H1 (cell line): ENCODE measurements at regions not wholly inside any gene's neighbourhood (a gene's known extent, or its start where the extent isn't known, plus 50 kb on each side); places are given as distances from the start of the nearest gene placed in this dataset.
A peak's percentile ranks its signal among the peaks of the same experiment; 100 is the strongest.

Experiments used
- CTCF ChIA-PET: fragments of 300-600 bp; sonication (Branson Sonifier 250); formaldehyde crosslinking; loops from one replicate; lab custom pipeline; 2021; ENCODE audit not compliant: partially characterized antibody; lab: Charles Lee
- POLR2A ChIA-PET: fragments of 300-600 bp; sonication (Branson Sonifier 250); formaldehyde crosslinking; loops from one replicate; lab custom pipeline; 2021; ENCODE audit warnings: inconsistent platforms; ENCODE audit not compliant: partially characterized antibody; lab: Charles Lee
- DNase-seq, 2 experiments: peaks; one replicate each; pipeline versions ENCODE4 v3.0.0 to v3.0.0-alpha.2; 2010 to 2022; ENCODE audit warnings: low spot score in 2 of 2, low read depth in 1 of 2, mixed read lengths in 1 of 2
- FAIRE-seq: peaks from 2 replicates; lab custom pipeline; 2011; peaks lifted over from hg19 to GRCh38; lab: Jason Lieb, UNC
- H2AFZ ChIP-seq: 2 replicates; pipeline ENCODE4 v1.8.1; 2012; ENCODE audit warnings: low read length, inconsistent platforms
- H2AK5ac ChIP-seq: 2 replicates; pipeline ENCODE4 v1.6.1; 2013; ENCODE audit warnings: low read depth, low read length
- H2BK120ac ChIP-seq: replicated peaks from 2 replicates; pipeline ENCODE3; 2013; ENCODE audit warnings: low read depth, low read length, inconsistent platforms
- H2BK12ac ChIP-seq: 2 replicates; pipeline ENCODE4 v1.6.1; 2013; ENCODE audit warnings: low read depth, low read length
- H2BK15ac ChIP-seq: 2 replicates; pipeline ENCODE4 v1.6.1; 2013; ENCODE audit warnings: low read length
- H2BK20ac ChIP-seq: 2 replicates; pipeline ENCODE4 v1.6.1; 2013; ENCODE audit warnings: low read length
- H2BK5ac ChIP-seq: 2 replicates; pipeline ENCODE4 v1.6.1; 2013; ENCODE audit warnings: low read depth, low read length
- H3K14ac ChIP-seq: 2 replicates; pipeline ENCODE4 v1.6.1; 2013; ENCODE audit warnings: inconsistent platforms; ENCODE audit not compliant: insufficient read length
- H3K18ac ChIP-seq: 2 replicates; pipeline ENCODE4 v1.6.1; 2013; ENCODE audit warnings: low read length; ENCODE audit errors: extremely low read depth
- H3K23ac ChIP-seq: 2 replicates; pipeline ENCODE4 v1.6.1; 2013; ENCODE audit warnings: inconsistent platforms; ENCODE audit not compliant: insufficient read length
- H3K23me2 ChIP-seq: 2 replicates; pipeline ENCODE4 v1.6.1; 2013; ENCODE audit warnings: low read depth, low read length
- H3K27ac ChIP-seq: 2 replicates; pipeline ENCODE4 v1.6.1; 2011; ENCODE audit warnings: low read depth, low read length, inconsistent platforms
- H3K27me3 ChIP-seq, 4 experiments: replicated peaks in 1 of 4; 1 replicate in 1 of 4; 2 replicates in 3 of 4; pipeline versions ENCODE4 v1.6.1 to v1.8.1; 2011 to 2013; ENCODE audit warnings: low read length in 3 of 4, mild to moderate bottlenecking in 3 of 4, inconsistent platforms in 2 of 4, mixed read lengths in 2 of 4, moderate library complexity in 1 of 4; ENCODE audit not compliant: control insufficient read depth in 3 of 4, insufficient read depth in 3 of 4; ENCODE audit errors: extremely low read depth in 1 of 4
- H3K36me3 ChIP-seq, 4 experiments: 2 replicates each; pipeline versions ENCODE4 v1.6.1 to v1.8.1; 2011 to 2013; ENCODE audit warnings: mild to moderate bottlenecking in 4 of 4, low read length in 3 of 4, moderate library complexity in 2 of 4, control low read depth in 1 of 4, inconsistent platforms in 1 of 4; ENCODE audit not compliant: insufficient read depth in 4 of 4, control insufficient read depth in 2 of 4
- H3K4ac ChIP-seq: replicated peaks from 2 replicates; pipeline ENCODE3; 2013; ENCODE audit warnings: low read length, low read depth, mixed read lengths, inconsistent platforms; ENCODE audit not compliant: insufficient read length
- H3K4me1 ChIP-seq, 4 experiments: replicated peaks in 1 of 4; 1 replicate in 1 of 4; 2 replicates in 3 of 4; pipeline versions ENCODE4 v1.6.1 to v1.8.1; 2011 to 2013; ENCODE audit warnings: low read length in 3 of 4, inconsistent platforms in 2 of 4, mixed read lengths in 1 of 4; ENCODE audit not compliant: insufficient read depth in 4 of 4, control insufficient read depth in 3 of 4
- H3K4me2 ChIP-seq, 2 experiments: 2 replicates each; pipeline versions ENCODE4 v1.6.1 to v1.8.1; 2011 to 2013; ENCODE audit warnings: low read depth in 2 of 2, low read length in 2 of 2, control low read depth in 1 of 2, inconsistent platforms in 1 of 2, mild to moderate bottlenecking in 1 of 2; ENCODE audit not compliant: insufficient read depth in 1 of 2
- H3K4me3 ChIP-seq, 4 experiments: fragments of 200-600, 300-600 bp in 1 of 4; sonication (generic), shearing (Covaris generic), sonication (Bioruptor Twin) in 1 of 4; 2 replicates each; pipeline versions ENCODE4 v1.5.1 to v1.8.1; 2011 to 2016; ENCODE audit warnings: low read length in 4 of 4, low read depth in 3 of 4, control low read depth in 2 of 4, inconsistent platforms in 2 of 4, mild to moderate bottlenecking in 2 of 4, mixed read lengths in 1 of 4, moderate library complexity in 1 of 4; ENCODE audit not compliant: insufficient read depth in 2 of 4; ENCODE audit errors: extremely low read depth in 1 of 4
- H3K56ac ChIP-seq: replicated peaks from 2 replicates; pipeline ENCODE3; 2013; ENCODE audit warnings: low read depth, mild to moderate bottlenecking, mixed read lengths, low read length, inconsistent platforms; ENCODE audit not compliant: insufficient read length
- H3K79me1 ChIP-seq: 2 replicates; pipeline ENCODE4 v1.6.1; 2013; ENCODE audit warnings: low read depth, low read length, control low read depth
- H3K79me2 ChIP-seq, 2 experiments: 2 replicates each; pipeline versions ENCODE4 v1.6.1 to v1.8.1; 2012 to 2013; ENCODE audit warnings: low read length in 2 of 2, mild to moderate bottlenecking in 2 of 2, inconsistent platforms in 1 of 2; ENCODE audit not compliant: insufficient read depth in 2 of 2, control insufficient read depth in 1 of 2
- H3K9ac ChIP-seq, 4 experiments: replicated peaks in 1 of 4; 1 replicate in 1 of 4; 2 replicates in 3 of 4; pipeline versions ENCODE4 v1.6.1 to v1.8.1; 2011 to 2013; ENCODE audit warnings: low read depth in 3 of 4, low read length in 3 of 4, control low read depth in 2 of 4, mild to moderate bottlenecking in 2 of 4, moderate library complexity in 2 of 4, inconsistent platforms in 1 of 4; ENCODE audit errors: extremely low read depth in 1 of 4
- H3K9me3 ChIP-seq, 2 experiments: 2 replicates each; pipeline versions ENCODE4 v1.6.1 to v1.8.1; 2012 to 2013; ENCODE audit warnings: mild to moderate bottlenecking in 2 of 2, moderate library complexity in 2 of 2, control low read depth in 1 of 2, inconsistent platforms in 1 of 2, low read depth in 1 of 2, low read length in 1 of 2, mixed read lengths in 1 of 2; ENCODE audit not compliant: insufficient read depth in 2 of 2
- H4K20me1 ChIP-seq, 2 experiments: replicated peaks in 1 of 2; 2 replicates each; pipeline versions ENCODE3 to v1.8.1; 2011 to 2013; ENCODE audit warnings: inconsistent platforms in 2 of 2, low read length in 2 of 2, mild to moderate bottlenecking in 1 of 2; ENCODE audit not compliant: insufficient read depth in 2 of 2, control insufficient read depth in 1 of 2
- H4K5ac ChIP-seq: 2 replicates; pipeline ENCODE4 v1.6.1; 2013; ENCODE audit warnings: low read length, low read depth, mixed read lengths, inconsistent platforms; ENCODE audit not compliant: insufficient read length
- H4K8ac ChIP-seq: 2 replicates; pipeline ENCODE4 v1.8.0; 2013; ENCODE audit warnings: mild to moderate bottlenecking, moderate library complexity, low read length, inconsistent platforms; ENCODE audit not compliant: insufficient read depth; ENCODE audit errors: extremely low read depth
- H4K91ac ChIP-seq: replicated peaks from 2 replicates; pipeline ENCODE3; 2013; ENCODE audit warnings: low read length, mixed read lengths, inconsistent platforms; ENCODE audit not compliant: insufficient read length
- KDM1A ChIP-seq: fragments of 200-600, 300-600 bp; sonication (generic); IDR thresholded peaks from 2 replicates; pipeline ENCODE4 v1.7.1; 2016; ENCODE audit warnings: mild to moderate bottlenecking, low read length, borderline replicate concordance
- MAX ChIP-seq: IDR thresholded peaks from 2 replicates; pipeline ENCODE4 v1.6.1; 2012; ENCODE audit warnings: inconsistent platforms
- SAP30 ChIP-seq: fragments of 300-600 bp; sonication (generic); IDR thresholded peaks from 2 replicates; pipeline ENCODE4 v1.7.1; 2012; ENCODE audit warnings: low read length, moderate library complexity, mild to moderate bottlenecking, inconsistent platforms; ENCODE audit not compliant: insufficient read depth, insufficient replicate concordance
- WGBS, 2 experiments: shearing (Covaris generic) in 1 of 2; methylation state at CpG; one replicate each; pipeline versions ENCODE4 v1.1.6 to v1.1.7; 2013 to 2015; ENCODE audit warnings: low lambda C conversion rate in 2 of 2, mixed read lengths in 2 of 2, inconsistent platforms in 1 of 2, low coverage in 1 of 2, missing lambda C conversion rate in 1 of 2; ENCODE audit not compliant: insufficient replicate concordance in 2 of 2, insufficient coverage in 1 of 2, insufficient read length in 1 of 2; ENCODE audit errors: extremely low coverage in 1 of 2, missing lambda C conversion rate in 1 of 2; 5-methylcytosine and 5-hydroxymethylcytosine counted together

- no peak overlapping the region for H2BK15ac ChIP-seq
- no peak overlapping the region for H4K5ac ChIP-seq
- ChIA-PET CTCF (interaction anchor here (1.0 kb wide), 1 partner anchor 22 kb away, joined by 3 read pairs; no protein-coding TSS in a partner anchor), POLR2A (no interaction called here)
- H3K36me3 ChIP-seq: no peaks in the 10 kb centered on the region
- H4K8ac ChIP-seq: no peak overlapping the region
- no peaks in the 10 kb centered on the region for H3K79me2 ChIP-seq
- DNase-seq: no peak
- H3K9ac ChIP-seq: no peak overlapping the region
- no peaks in the 10 kb centered on the region for H3K4me1 ChIP-seq
- 0 out of 2 replicates have a peak, but pooled peaks cover 1% of the 10 kb centered on the region for H3K23me2 ChIP-seq
- H4K91ac ChIP-seq: no peak overlapping the region
- no peak overlapping the region for H2BK5ac ChIP-seq
- no peaks in the 10 kb centered on the region for H4K20me1 ChIP-seq
- no peaks in the 10 kb centered on the region for H3K79me1 ChIP-seq
- H2BK12ac ChIP-seq: no peak overlapping the region
- no peak overlapping the region for H2BK120ac ChIP-seq
- 77% methylated on average over 7 of the region's 7 CpGs; no CpG with 5 or more reads in 1 of the 2 experiments for WGBS, 2 experiments
- no peak overlapping the region for H2AFZ ChIP-seq
- no peak overlapping the region for H2AK5ac ChIP-seq
- TF ChIP-seq SAP30: no peak
- no peak for TF ChIP-seq MAX
- 0 out of 2 replicates have a peak, but pooled peaks have one; percentile 67 for TF ChIP-seq KDM1A
- H3K4ac ChIP-seq: no peak overlapping the region
- no peak overlapping the region for H3K56ac ChIP-seq
- H3K27me3 ChIP-seq: no peaks in the 10 kb centered on the region
- no peak overlapping the region for H3K4me3 ChIP-seq
- no peak for FAIRE-seq
- no peak overlapping the region for H2BK20ac ChIP-seq
- no peak overlapping the region for H3K4me2 ChIP-seq
- no peaks in the 10 kb centered on the region for H3K9me3 ChIP-seq
- no peak overlapping the region for H3K18ac ChIP-seq
- H3K23ac ChIP-seq: no peak overlapping the region
- no peak overlapping the region for H3K27ac ChIP-seq
- no peak overlapping the region for H3K14ac ChIP-seq
These were observed 157.4 kb downstream of the TBX5 start for GRCh38 chr12:114248527-114248926.
